Kasumi-1 (cell line): ENCODE measurements at regions not wholly inside any gene's neighbourhood (a gene's known extent, or its start where the extent isn't known, plus 50 kb on each side); places are given as distances from the start of the nearest gene placed in this dataset.

Source experiments
- DNase-seq, 2 experiments: peaks; one replicate each; lab custom pipeline; 2025; lab: John Stamatoyannopoulos, UW

DNA sequence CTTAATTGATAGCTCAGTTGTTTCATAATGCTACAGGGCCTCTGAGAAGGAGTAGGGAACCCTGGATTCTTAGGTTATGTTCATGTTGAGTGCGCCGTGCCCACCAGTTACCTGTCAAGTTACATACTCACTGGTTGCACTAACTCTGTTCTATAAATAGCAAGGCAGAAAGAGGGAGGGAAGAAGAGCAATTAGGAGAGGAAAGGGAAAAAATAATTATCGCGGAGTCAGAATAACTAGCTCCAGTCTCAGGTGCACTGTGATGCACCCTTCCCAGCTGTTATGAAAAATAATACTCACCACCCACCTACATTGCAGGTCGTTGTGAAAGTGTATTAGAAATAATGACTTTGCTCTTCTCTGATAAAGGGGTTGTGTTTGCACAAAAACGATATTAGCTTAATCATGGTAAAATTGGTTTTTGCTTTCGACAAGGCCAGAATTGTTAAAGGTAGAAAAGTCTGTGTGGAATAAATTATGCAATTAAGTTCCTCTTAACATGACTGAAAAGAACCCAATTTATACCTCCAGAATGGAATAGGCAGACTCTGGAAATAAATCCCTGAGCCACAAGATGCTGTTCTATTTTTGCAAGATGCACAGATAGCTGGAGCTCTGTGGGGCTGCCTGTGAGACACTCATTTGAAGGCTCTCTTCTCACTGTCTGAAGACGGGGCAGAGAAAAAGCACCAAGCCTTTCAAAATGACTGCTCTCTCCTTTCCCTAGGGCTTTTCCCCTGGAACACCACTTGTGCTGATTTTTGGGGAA is 137.6 kb upstream of the PITRM1 start:
- DNase-seq: no peak

DNA sequence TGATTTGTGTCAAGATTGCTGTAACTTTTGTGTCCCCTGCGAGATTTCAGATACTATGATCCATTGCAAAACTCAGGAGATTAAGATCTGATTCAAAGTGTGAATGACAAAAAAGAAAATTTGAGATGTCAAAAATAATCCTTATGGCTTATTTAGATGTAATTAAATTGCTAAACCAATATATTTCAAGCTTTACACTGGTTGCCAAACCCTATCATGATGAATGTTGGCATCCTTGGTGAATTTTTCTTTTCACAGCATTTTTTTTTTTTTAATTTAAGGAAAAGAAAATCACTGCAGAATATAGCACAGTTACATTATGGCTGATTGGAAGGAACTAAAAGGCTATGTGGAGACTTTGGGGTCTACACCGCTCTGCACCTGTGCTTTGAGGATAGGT is 133.5 kb upstream of the PITRM1 start:
- no peak for DNase-seq

DNA sequence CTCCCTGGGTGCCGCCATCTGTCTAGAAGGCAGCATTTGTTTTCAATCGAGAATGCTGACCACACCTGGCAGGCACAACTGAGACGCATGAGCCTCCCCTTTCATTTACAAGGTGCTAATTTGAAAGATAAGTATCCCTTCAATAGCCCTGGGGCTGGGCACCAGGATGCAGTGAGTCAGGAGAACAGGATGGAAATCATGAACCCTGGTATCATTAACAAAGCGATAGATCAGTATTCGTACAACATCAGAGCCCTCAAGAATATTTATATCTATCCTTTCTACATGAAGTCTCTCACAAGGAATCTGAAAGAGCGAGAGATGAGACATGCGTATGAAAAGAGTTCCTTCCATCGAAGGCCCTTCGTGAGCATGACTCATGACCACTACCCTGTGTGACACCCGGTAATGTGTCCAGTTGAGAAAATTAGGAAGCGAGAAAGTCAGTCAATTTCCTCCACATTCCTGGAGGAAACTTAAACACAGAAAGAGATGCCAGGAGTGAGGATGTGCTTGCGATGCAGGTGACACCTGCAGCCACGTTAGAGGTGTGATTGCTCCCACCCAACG is 123.1 kb upstream of the PITRM1 start:
- DNase-seq: no peak

DNA sequence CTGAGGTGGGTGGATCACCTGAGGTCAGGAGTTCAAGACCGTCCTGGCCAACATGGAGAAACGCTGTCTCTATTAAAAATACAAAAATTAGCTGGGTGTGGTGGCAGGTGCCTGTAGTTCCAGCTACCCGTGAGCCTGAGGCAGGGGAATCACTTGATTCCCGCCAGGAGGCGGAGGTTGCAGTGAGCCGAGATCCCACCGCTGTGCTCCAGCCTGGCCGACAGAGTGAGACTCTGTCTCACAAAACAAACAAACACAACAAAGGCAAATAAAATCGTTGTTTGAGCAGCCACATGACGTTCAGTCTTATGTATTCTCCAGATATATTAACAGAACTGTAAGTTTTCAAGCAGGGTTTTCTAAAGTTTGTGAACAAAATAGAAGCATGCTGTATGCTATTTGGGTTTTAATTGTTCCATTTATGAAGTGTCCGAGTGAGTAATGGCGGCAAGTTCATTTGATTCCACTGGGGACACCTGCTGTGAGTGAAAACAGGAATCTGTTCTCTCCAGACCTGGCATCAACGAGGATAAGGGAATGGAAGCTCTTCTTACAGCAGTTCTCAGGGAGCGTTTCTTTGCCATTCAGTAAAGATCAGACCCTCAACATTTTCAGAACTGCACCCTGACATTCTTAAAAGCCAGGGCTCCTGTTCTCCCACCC is 122.5 kb upstream of the PITRM1 start:
- DNase-seq: no peak

DNA sequence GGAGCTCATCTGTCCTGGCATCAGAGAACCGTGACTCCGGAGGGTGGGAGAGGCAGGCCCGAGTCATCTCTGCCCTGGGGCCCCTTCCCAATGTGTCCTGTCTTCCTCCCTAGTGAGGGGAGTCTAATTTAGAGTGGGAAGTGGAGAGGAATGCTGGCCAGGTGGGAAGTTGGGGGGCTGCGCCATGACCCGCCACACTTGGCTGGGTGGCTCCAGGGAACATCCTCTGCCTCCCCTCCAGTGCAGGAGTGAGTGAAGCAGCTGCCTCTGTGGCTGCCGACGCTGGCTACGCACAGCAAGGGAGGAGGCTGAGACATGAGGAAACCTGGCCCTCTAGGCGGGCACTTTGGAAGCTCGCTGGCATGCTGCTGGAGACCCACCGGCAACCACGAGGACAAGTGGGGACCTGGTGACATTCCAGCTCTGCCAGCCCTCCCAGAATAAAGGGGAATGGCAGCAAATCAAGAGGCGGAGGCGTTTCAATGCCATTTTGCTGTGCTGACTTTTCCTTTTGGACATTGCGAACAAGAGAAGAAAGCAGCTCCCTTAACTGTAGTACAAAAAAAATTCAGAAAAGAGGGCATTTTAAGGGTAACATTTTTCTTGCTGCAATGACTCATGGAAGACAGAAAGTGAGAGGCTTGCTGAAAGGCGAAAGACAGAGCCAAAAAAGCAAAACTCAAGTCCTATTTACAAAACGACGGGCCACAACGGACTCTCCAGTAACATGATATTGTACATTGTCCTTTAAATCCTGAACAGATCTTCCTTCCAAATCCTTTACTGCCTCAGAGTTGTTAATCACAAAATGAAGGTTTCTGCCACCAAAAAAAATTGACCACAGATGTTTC is 121.2 kb upstream of the PITRM1 start:
- DNase-seq: no peak

DNA sequence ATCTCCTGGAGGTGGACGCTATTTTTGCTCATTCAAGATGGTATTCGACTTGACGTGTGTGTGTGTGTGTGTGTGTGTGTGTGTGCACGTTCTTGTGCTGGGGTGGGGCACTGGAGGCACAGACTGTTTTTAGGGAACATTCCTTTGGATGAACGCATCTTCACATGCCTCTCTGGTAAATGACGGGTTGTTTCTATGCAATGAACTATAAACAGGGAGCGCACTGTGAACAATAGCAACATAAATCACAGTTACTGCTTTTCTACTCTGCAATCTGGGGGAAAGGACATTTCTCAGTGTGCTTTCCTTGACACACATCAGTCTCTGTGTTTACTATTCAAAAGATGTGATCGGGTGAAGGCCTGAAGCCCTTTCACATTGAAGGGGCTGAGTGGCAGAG is 120.1 kb upstream of the PITRM1 start:
- DNase-seq: no peak

DNA sequence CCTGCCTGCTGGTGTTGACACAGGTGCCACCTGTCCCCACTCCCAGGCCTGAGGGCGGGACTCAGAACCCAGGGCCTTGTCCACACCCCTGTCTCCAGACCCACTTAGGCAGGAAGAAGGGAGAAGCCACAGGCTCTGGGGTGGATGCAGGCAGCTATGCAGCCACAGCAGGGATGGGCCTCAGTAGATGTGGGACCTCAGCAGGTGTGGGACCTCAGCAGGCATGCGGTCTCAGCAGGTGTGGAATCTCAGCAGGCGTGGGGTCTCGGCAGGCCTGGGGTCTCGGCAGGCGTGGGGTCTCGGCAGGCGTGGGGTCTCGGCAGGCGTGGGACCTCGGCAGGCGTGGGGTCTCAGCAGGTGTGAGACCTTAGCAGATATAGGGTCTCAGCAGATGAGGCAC is 118.0 kb upstream of the PITRM1 start:
- DNase-seq: no peak

DNA sequence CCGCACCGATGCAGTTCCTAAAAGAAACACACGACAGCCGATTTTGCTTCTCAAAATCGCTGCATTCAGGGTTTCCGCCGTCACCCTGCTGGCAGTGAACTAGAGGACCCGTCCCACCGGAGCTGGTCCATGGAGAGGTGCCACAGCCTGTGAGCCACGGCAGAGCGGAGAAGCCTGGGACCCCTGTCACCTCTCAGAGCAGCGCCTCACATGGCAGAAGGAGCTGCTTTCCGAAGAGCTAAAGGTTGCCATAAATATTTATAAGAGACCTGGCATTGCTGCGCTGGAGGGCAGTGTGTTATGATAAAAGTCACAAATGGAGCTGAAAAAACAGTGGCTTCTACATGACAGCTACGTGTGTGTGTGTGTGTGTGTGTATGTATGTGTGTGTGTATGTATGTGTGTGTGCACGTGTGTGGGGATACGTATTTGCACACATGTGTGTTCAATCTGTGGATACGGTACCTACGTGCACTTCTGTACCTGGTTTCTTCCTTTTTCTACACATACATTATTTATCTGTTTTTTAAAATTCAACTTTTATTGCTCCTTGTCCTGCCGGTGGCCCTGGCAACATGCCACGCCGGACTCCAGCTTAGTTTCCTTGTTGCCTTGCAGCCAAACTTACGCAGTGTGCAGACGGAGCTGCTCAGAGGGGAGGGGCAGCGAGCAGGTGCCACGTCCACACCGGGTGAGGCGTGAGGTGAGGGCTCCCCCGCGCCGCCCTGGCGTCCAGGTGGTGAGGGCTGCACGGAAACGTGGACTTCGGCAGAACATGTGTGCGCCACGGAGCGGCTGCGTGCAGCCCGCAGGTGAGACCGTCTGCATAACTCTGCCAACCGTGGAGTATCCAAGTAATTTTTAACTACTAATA is 115.2 kb upstream of the PITRM1 start:
- DNase-seq: no peak

DNA sequence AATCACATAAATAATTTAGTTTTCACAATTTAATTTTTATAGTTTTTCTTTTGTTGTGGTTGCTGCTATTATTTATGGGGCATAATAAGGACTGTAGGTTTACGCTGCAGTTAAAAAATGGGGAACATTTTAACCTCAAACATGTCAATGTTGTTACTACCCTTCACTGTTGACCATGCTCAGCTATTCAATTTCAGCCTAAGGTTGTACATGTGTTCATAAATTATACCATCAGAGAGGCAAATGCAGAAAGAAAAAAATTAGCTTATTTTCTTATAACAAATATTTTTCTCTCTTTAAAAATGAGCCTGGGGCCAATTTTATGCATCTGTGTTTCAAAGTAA is 110.1 kb upstream of the PITRM1 start:
- DNase-seq: no peak

DNA sequence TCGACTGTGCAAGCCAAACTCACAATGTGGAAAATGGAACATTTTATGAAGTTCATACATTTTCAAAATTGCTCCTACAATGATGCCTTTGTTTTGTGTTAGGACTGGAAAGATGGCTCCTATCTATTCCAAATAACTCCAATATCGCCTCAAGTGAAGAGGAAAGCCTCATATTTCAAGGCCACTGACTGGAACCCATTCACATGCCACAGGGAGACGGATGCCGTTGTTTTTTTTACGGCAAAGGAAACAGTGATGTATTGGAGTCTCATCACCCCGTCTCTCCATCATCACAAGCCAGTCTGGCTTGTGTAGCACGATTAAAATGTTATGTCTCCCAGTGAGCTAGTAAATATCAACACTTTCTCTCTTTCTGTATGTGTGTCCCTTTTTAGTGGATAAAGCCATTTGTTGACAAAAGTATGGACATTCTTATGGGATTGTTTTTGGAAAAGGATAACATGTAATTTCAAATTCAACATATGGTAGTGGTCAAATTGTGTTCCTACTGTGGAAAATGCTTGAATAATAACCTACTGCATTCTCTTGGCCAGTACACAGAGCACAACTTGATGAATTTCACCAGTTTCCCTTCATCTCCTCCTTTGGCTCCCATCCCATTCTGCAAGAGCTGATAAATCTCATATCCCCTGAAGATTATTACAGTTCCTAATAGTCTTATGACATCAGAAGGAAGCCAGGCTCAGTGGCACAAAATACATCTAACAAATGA is 109.5 kb upstream of the PITRM1 start:
- no peak for DNase-seq

DNA sequence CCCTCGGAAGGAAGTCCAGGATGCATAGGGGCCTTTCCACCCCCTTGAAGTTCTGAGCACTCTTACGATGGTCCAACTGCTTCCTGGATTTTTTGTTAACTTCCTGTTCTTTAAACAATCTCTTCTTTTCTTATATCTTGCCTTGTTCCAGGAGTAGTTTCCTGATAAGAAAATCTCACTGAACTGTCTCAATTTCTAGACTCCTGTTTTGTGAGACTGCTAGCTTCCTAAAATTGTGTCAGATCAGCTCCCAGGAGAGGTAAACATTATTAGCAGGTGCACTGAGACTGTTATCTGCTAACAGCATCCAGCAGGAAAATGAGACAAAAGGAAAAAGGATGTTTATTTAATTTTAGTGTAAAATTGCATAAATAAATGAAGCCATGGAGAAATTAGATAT is 106.2 kb upstream of the PITRM1 start:
- no peak for DNase-seq

DNA sequence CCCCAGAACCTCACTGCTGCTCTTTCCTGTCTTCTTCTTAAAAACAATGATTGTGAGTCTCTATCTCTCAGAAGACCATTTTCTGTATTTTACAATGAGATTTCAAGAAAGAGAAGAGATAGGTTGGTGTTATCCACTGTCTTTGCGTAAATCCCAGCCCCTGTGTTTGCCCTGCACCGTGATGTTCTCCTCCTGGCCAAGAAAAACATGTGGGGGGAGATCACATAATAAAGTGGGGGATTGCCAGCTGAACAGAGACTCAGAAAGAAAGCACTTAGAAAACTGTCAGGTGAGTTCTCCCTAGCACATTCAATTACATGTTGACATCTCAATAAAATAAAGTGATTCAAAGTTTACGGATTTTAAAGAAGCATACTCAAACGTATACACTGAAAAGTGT is 105.0 kb upstream of the PITRM1 start:
- no peak for DNase-seq

DNA sequence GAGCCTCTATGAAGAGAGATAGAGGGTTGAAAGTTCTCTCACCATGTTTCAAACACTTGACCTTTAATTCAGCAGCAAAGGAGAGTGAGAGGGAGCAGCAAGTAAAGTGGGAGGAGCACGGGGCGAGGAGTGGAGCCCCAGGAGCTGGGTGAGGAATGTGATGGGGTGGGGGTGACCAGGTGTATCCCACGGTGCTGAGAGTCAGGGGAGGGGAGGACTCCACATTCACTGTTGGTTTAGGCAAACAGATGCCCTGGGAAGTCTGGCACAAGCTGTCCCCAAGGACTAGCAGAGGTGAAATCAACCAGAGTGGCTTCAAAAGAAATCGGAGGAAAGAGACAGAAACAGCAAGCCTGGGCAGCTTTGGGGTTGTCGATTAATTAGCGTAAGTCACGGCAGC is 101.8 kb upstream of the PITRM1 start:
- no peak for DNase-seq

DNA sequence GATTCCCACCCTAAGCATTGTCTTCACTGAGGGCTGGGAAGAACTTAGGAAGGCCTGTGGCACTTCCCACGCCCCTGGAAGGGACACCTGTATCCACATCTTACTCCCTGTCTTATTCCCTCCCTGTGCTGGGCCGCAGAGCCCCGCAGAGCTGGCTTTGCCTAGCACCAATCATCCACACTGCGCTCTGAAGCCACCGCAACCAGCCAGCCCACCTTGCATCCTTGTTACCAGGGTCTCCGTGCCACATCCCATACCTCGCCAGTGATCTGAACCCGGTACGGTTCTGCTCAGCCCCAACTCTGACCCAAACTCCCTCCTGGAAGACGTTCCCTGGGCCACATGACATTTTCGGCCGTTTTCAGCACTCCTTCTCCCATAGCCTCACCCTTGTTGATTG is 101.4 kb upstream of the PITRM1 start:
- DNase-seq: no peak

DNA sequence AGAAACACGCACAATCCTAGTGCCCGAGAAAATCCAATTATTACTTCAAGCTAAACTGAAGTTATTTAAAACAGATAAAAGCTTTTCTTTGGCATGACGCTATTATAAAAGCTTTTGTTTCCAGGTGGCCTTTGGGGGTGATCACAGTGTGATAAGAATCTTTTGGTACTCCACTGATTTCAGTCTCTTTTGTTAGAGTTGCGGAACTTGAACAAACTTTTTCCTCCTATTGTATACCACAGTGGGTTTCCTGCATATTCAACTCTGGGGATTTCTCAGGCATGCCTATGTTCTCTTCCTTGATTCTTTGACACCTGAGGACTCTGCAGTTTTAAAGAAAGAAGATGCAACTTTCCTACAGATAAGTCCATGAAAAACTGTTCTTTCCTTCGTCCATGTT is 99.7 kb upstream of the PITRM1 start:
- DNase-seq: no peak

DNA sequence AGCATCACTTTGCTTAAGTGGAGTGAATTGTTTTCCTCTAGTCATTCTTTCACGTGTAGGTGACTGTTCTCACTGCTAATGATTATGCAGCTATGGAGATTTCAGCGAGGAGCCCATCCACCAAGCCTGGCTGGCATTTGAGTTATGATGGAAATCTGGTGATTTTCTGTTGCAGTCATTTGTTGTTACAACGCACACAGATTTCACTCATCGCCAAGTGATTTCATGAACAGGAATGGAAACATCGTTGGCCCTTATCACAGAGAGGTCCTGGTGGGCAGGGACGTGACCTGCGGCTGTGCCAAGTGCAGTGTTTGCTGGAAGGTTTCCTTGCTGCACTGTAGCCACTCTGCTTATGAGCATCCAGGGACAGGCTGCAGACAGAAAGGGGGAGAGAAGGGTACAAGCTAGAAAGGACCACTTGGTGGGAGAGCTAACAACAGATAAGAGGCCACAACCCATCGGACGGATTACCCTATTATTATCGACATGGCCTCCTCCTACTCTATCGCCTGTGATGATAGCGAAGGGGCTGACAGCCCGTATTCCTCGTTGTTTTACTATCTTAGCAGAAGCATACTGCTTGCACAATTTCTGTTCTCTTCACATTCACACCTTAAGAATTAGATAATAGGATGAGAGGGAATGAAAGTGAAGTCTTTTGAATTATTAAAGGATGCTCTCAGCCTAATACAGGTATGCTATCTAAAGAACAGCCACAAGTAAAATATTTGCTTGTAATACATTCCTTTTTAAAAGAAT is 99.0 kb upstream of the PITRM1 start:
- DNase-seq: no peak

DNA sequence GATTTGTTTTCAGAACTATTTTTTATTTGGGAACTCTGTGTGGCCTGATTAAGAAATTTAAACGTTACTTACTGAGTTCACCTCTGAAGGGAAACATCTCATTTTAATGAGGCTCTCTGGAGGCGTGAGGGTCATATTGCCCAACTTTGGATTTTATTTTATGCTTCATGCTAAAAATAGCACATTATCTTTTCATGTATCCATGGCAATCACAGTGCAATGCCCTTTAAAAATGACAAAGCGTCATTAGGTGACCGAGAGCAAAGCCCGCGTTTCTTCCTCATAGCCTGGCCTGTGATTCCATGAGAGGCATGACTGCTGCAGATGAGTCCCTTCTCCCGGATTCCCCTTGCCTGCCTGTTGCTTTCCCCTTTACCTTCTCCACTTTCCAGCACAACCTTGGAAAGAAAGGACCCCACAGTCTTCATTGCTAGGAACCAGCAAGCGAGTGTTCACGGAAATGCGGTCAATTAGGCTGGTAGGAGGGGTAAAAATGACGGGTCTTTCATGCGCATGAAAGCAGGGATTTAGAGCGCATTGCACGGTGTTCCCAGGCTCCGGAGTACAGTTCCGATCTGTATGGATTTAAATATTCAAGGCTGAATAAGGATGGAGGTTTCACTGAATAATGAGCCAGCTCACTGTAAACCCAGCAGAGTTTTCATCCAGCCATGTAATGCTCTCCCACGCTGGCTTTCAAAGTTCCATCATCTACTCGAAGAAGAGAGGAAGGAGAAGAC is 98.2 kb upstream of the PITRM1 start:
- no peak for DNase-seq

DNA sequence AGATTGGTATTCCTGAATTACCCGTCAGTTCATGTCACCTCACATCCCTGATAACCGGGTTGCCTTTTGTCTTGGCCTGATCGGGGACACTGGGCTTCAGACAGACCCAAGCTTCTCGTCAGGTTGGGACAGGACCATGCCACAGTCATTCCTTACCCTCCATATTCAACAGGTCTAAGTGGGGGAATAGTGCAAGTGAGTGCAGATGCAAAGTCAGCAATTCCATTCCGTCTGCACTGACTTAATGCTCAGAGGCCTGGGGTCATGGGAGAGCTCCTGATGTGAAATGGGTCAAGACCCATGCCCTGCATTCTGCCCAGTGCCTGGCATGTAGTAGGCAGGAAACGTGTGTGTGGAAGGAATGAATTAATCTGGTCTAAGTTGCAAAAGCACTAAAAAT is 95.4 kb upstream of the PITRM1 start:
- no peak for DNase-seq

DNA sequence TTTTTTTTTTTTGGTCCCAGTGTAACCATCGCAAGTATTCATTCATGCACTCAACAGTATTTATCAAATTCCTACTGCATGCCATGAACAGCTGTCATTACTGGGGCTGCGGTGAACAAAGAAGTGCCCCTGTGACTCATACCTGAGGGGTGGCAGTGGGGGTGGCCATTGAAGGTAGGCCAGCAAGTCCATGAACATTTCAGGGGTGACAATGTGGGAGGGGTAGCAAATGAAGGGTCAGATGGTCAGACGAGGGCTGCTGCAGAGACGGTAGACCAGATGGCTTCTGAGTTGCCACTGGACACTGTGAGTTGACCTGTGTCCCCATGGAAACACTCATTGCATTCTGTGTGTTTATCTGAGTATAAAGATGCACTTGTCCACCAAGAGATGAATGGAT is 92.5 kb upstream of the PITRM1 start:
- DNase-seq: no peak
